ENCODE measurements at regions not wholly inside any gene's neighbourhood (a gene's known extent, or its start where the extent isn't known, plus 50 kb on each side); places are given as distances from the start of the nearest gene placed in this dataset.

DNA sequence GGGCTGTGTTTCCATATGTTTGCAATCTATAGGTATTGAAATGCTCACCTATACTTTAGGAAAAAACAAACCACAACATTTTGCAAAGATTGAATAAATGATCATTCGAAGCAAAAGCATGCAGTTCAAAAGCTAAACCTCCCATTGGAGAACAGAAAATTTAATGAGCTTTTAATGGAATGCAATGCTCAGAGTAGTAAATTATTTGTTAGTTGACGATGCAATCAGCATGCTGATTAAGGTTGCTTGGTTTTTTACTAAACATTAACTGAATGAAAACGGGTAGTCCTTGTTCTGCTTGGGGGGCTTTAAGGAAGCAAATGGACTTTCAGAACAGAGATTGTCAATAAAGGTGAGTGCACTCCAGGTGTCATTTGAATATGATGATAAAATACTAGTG lies 123.3 kb upstream of the TMEM161B start:
- no peak overlapping the region for H3K4me3 ChIP-seq (ENCODE audit: low read length)
- no peaks in the 10 kb centered on the region for H3K36me3 ChIP-seq (ENCODE audit: insufficient read depth, low read length)
- H3F3A ChIP-seq (ENCODE audit: insufficient read depth, low read length, poor library complexity, severe bottlenecking), result peaks cover 9% of the 10 kb centered on the region
- no peak for TF ChIP-seq REST (IDR thresholded peaks at IDR 0.05; ENCODE audit: borderline replicate concordance)
- TF ChIP-seq, protein P1, sequence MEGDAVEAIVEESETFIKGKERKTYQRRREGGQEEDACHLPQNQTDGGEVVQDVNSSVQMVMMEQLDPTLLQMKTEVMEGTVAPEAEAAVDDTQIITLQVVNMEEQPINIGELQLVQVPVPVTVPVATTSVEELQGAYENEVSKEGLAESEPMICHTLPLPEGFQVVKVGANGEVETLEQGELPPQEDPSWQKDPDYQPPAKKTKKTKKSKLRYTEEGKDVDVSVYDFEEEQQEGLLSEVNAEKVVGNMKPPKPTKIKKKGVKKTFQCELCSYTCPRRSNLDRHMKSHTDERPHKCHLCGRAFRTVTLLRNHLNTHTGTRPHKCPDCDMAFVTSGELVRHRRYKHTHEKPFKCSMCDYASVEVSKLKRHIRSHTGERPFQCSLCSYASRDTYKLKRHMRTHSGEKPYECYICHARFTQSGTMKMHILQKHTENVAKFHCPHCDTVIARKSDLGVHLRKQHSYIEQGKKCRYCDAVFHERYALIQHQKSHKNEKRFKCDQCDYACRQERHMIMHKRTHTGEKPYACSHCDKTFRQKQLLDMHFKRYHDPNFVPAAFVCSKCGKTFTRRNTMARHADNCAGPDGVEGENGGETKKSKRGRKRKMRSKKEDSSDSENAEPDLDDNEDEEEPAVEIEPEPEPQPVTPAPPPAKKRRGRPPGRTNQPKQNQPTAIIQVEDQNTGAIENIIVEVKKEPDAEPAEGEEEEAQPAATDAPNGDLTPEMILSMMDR (IDR thresholded peaks at IDR 0.05; ENCODE audit: poor library complexity, severe bottlenecking), result no peak
- no peak for TF ChIP-seq EZH2 (IDR thresholded peaks at IDR 0.05; ENCODE audit: borderline replicate concordance, insufficient read depth, low read length, poor library complexity, severe bottlenecking)
- no peak for TF ChIP-seq EP300 (conservative IDR thresholded peaks at IDR 0.05; ENCODE audit: poor library complexity, severe bottlenecking)
- TF ChIP-seq TAF1 (IDR thresholded peaks at IDR 0.05; ENCODE audit: low read depth), result no peak
- TF ChIP-seq RAD21 (conservative IDR thresholded peaks at IDR 0.05), result no peak
- TF ChIP-seq POLR2AphosphoS5 (IDR thresholded peaks at IDR 0.05), result no peak
- no peak for TF ChIP-seq SMC3 (conservative IDR thresholded peaks at IDR 0.05; ENCODE audit: poor library complexity)
- TF ChIP-seq MXI1 (conservative IDR thresholded peaks at IDR 0.05; ENCODE audit: poor library complexity, severe bottlenecking), result no peak
- H3K9me2 ChIP-seq (ENCODE audit: insufficient read depth, low read length), result no peaks in the 10 kb centered on the region
- no peak overlapping the region for H3K4me2 ChIP-seq (ENCODE audit: low read length)
- H3K27me3 ChIP-seq (ENCODE audit: insufficient read depth, low read depth, low read length), result no peaks in the 10 kb centered on the region
- peaks cover 68% of the 10 kb centered on the region for H3K79me2 ChIP-seq (replicated peaks; ENCODE audit: insufficient read depth, low read length)
- peak overlapping the region; percentile 49 for H3K27ac ChIP-seq (ENCODE audit: low read length)
- no peaks in the 10 kb centered on the region for H3K9me3 ChIP-seq (ENCODE audit: low read length)
- H2AFZ ChIP-seq (ENCODE audit: low read depth, low read length), result no peak overlapping the region
- H3K9ac ChIP-seq (ENCODE audit: low read length), result peak overlapping the region; percentile 25
- no peaks in the 10 kb centered on the region for H4K20me1 ChIP-seq (ENCODE audit: insufficient read depth)

DNA sequence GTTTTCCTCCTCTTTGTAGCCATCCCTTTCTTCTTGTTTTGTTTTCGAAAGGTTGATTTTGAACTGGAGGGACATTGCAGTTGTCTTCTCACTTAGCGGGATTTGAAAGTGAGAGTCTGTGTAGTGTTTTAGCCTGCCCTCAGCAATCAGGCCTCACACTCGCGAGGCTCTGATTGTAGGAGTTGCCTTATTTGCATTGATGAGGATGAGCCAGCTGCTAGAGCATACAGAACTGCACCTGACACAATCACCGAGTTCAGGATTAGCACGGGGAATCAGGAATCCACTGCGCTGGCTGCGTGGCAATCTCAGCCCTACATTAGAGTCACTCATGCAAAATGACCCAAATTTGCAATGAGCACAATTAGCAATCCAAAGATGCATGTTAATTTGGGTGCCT lies 122.5 kb upstream of the TMEM161B start:
- H3K4me2 ChIP-seq (ENCODE audit: low read length), result no peak overlapping the region
- H3K9ac ChIP-seq (ENCODE audit: low read length), result peak overlapping the region; percentile 25
- H3K9me2 ChIP-seq (ENCODE audit: insufficient read depth, low read length), result no peaks in the 10 kb centered on the region
- no peak overlapping the region for H2AFZ ChIP-seq (ENCODE audit: low read depth, low read length)
- H3K27ac ChIP-seq (ENCODE audit: low read length), result peak overlapping the region; percentile 49
- peaks cover 5% of the 10 kb centered on the region for H3F3A ChIP-seq (ENCODE audit: insufficient read depth, low read length, poor library complexity, severe bottlenecking)
- no peaks in the 10 kb centered on the region for H3K36me3 ChIP-seq (ENCODE audit: insufficient read depth, low read length)
- no peak overlapping the region for H3K4me3 ChIP-seq (ENCODE audit: low read length)
- H4K20me1 ChIP-seq (ENCODE audit: insufficient read depth), result no peaks in the 10 kb centered on the region
- peaks cover 59% of the 10 kb centered on the region for H3K79me2 ChIP-seq (replicated peaks; ENCODE audit: insufficient read depth, low read length)
- H3K9me3 ChIP-seq (ENCODE audit: low read length), result no peaks in the 10 kb centered on the region
- no peaks in the 10 kb centered on the region for H3K27me3 ChIP-seq (ENCODE audit: insufficient read depth, low read depth, low read length)
- TF ChIP-seq EP300 (conservative IDR thresholded peaks at IDR 0.05; ENCODE audit: poor library complexity, severe bottlenecking) (no peak), REST (IDR thresholded peaks at IDR 0.05; ENCODE audit: borderline replicate concordance) (peak; percentile 48), POLR2AphosphoS5 (IDR thresholded peaks at IDR 0.05) (peak; percentile 44)

All from neural cell (in vitro differentiated cells).